ENCODE measurements at regions not wholly inside any gene's neighbourhood (a gene's known extent, or its start where the extent isn't known, plus 50 kb on each side); places are given as distances from the start of the nearest gene placed in this dataset.

GRCh38 chr11:45021001-45021400 lies 70.3 kb upstream of the TP53I11 start:
- TF ChIP-seq, protein P1, sequence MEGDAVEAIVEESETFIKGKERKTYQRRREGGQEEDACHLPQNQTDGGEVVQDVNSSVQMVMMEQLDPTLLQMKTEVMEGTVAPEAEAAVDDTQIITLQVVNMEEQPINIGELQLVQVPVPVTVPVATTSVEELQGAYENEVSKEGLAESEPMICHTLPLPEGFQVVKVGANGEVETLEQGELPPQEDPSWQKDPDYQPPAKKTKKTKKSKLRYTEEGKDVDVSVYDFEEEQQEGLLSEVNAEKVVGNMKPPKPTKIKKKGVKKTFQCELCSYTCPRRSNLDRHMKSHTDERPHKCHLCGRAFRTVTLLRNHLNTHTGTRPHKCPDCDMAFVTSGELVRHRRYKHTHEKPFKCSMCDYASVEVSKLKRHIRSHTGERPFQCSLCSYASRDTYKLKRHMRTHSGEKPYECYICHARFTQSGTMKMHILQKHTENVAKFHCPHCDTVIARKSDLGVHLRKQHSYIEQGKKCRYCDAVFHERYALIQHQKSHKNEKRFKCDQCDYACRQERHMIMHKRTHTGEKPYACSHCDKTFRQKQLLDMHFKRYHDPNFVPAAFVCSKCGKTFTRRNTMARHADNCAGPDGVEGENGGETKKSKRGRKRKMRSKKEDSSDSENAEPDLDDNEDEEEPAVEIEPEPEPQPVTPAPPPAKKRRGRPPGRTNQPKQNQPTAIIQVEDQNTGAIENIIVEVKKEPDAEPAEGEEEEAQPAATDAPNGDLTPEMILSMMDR (IDR thresholded peaks at IDR 0.05; ENCODE audit: insufficient read depth, low read length, severe bottlenecking) = no peak
- Histone ChIP-seq H3K4me3 (ENCODE audit: low read depth, low read length) (no peak overlapping the region), H3K27me3 (ENCODE audit: control insufficient read depth, insufficient read depth, low read length) (peaks cover 2% of the 10 kb centered on the region), H3K36me3 (ENCODE audit: control insufficient read depth, insufficient read depth, low read length) (no peaks in the 10 kb centered on the region)
- no peak for DNase-seq (ENCODE audit: low read depth)
- no peak for FAIRE-seq

- Histone ChIP-seq H3K36me3 (ENCODE audit: control insufficient read depth, insufficient read depth, low read length) (no peaks in the 10 kb centered on the region), H3K27me3 (ENCODE audit: control insufficient read depth, insufficient read depth, low read length) (peaks cover 2% of the 10 kb centered on the region), H3K4me3 (ENCODE audit: low read depth, low read length) (no peak overlapping the region)
- TF ChIP-seq, protein P1 (IDR thresholded peaks at IDR 0.05; ENCODE audit: insufficient read depth, low read length, severe bottlenecking) = no peak
- FAIRE-seq (no peak), DNase-seq (ENCODE audit: low read depth) (no peak)
Observed at GRCh38 chr11:45021692-45022141, 71.0 kb upstream of the TP53I11 start.

GRCh38 chr11:45022294-45023064 lies 71.8 kb upstream of the TP53I11 start:
- FAIRE-seq (no peak), DNase-seq (ENCODE audit: low read depth) (peak; percentile 8)
- Histone ChIP-seq H3K27me3 (ENCODE audit: control insufficient read depth, insufficient read depth, low read length) (peaks cover under 1% of the 10 kb centered on the region), H3K36me3 (ENCODE audit: control insufficient read depth, insufficient read depth, low read length) (no peaks in the 10 kb centered on the region), H3K4me3 (ENCODE audit: low read depth, low read length) (no peak overlapping the region)
- TF ChIP-seq, protein P1 (IDR thresholded peaks at IDR 0.05; ENCODE audit: insufficient read depth, low read length, severe bottlenecking) = no peak

GRCh38 chr11:45023065-45023365 lies 72.3 kb upstream of the TP53I11 start:
- TF ChIP-seq, protein P1 (IDR thresholded peaks at IDR 0.05; ENCODE audit: insufficient read depth, low read length, severe bottlenecking) = no peak
- H3K4me3 ChIP-seq (ENCODE audit: low read depth, low read length) = no peak overlapping the region
- DNase-seq (ENCODE audit: low read depth) (no peak), FAIRE-seq (no peak)
- H3K27me3 ChIP-seq (ENCODE audit: control insufficient read depth, insufficient read depth, low read length) = no peaks in the 10 kb centered on the region
- no peaks in the 10 kb centered on the region for H3K36me3 ChIP-seq (ENCODE audit: control insufficient read depth, insufficient read depth, low read length)

DNA sequence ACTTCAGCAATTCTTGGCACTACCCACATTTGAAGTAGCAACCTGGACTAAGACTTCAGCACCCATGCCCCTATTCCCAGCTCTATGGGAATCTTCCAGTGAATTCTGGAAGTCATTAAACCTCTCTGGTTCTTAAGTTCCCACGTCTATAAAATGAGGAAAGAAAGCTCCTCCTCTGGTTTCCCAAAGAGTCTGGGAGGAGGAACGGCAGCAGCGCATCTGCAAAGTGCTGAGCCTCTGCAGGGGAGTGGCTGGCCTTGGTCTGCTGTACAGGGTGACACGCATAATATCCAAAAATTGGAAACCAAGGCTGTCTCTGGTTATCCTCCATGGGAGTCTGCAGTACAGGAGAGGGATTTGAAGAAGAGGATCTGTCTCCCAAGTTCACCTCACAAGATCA lies 73.6 kb upstream of the TP53I11 start:
- TF ChIP-seq, protein P1 (IDR thresholded peaks at IDR 0.05; ENCODE audit: insufficient read depth, low read length, severe bottlenecking) = no peak
- FAIRE-seq = no peak
- no peak for DNase-seq (ENCODE audit: low read depth)

More for the DNA sequence above, 73.6 kb upstream of the TP53I11 start:
- Histone ChIP-seq H3K36me3 (ENCODE audit: control insufficient read depth, insufficient read depth, low read length) (no peaks in the 10 kb centered on the region), H3K4me3 (ENCODE audit: low read depth, low read length) (no peak overlapping the region), H3K27me3 (ENCODE audit: control insufficient read depth, insufficient read depth, low read length) (no peaks in the 10 kb centered on the region)
